ENCODE measurements at regions not wholly inside any gene's neighbourhood (a gene's known extent, or its start where the extent isn't known, plus 50 kb on each side); places are given as distances from the start of the nearest gene placed in this dataset.

DNA sequence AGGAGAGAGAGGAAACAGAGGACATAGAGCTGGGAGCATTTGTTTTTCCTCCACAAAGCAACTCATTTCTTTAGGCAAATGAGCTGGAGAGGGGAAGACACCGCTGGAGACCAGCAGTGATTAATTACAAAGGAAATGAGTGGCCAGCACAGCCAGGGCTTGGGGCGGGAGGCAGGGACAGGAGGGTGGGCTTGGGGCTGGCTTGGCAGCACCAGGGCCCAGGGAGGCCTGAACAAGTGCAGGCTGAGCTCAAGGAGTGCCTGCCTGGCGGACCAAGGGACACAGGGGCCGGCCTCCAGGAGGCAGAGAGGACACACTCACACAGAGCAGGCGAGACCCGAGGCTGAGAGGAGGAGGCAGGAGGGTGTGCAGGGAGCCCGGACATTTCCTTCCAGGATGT, 149.0 kb upstream of the UNC5B start:
- no peak for DNase-seq (ENCODE audit: low read depth)
- TF ChIP-seq, protein P1, sequence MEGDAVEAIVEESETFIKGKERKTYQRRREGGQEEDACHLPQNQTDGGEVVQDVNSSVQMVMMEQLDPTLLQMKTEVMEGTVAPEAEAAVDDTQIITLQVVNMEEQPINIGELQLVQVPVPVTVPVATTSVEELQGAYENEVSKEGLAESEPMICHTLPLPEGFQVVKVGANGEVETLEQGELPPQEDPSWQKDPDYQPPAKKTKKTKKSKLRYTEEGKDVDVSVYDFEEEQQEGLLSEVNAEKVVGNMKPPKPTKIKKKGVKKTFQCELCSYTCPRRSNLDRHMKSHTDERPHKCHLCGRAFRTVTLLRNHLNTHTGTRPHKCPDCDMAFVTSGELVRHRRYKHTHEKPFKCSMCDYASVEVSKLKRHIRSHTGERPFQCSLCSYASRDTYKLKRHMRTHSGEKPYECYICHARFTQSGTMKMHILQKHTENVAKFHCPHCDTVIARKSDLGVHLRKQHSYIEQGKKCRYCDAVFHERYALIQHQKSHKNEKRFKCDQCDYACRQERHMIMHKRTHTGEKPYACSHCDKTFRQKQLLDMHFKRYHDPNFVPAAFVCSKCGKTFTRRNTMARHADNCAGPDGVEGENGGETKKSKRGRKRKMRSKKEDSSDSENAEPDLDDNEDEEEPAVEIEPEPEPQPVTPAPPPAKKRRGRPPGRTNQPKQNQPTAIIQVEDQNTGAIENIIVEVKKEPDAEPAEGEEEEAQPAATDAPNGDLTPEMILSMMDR (conservative IDR thresholded peaks at IDR 0.05; ENCODE audit: low read depth, low read length), result no peak
- no peak overlapping the region for H3K4me3 ChIP-seq (ENCODE audit: low read depth, low read length)

DNA sequence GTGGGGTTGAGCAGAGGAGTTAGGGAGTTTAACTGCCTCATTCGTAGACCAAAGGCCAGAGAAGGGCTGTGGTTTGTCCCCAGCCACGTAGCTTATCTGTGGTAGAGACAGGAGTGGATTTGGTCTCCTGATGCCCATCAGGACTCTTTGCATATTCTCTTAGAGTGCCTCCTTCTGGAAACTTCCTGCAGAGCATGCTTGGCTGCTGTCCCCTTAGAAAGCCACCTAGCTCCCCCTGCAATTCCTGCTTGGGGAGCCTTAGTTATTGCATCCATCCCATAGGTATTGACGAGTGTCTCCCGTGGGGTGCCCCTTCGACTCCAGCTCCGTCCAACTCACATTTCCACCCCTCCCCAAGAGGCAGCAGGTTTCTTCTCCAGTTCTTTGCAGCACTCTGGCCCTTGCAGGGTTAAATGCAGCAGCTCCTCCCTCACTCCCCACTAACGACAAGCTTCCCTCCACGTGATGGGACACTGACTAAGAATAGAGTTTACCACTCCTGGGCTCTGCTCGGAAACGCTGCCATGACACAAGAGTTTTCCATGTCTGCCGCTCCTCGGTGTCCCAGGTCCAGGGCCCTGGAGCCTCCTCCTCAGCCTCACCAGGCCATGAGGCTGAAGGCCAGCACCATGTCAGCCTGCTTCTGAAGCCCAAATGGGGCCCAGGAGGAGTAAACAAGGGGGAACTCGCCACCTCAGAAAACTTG, 147.8 kb upstream of the UNC5B start:
- no peak for DNase-seq (ENCODE audit: low read depth)
- TF ChIP-seq, protein P1 (conservative IDR thresholded peaks at IDR 0.05; ENCODE audit: low read depth, low read length), result peak; percentile 54
- no peak overlapping the region for H3K4me3 ChIP-seq (ENCODE audit: low read depth, low read length)

DNA sequence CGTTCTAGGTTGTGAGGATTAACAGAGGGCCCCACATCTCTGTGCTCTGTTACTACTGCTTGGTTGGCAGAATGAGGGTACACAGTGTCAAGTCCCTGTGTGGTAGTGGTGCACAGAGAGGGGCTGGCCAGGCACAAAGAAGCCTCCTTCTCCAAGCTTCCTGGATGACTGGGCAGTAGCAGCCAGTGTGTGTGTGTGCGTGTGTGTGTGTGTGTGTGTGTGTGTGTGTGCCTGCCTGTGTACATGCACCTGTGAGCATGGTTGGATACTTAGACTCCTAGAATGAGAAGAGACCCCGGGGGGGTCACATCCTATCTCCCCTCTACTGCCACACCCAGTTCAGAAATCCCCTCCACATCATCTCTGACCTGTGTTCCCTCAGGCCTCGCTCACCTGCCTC, 146.7 kb upstream of the UNC5B start:
- no peak overlapping the region for H3K4me3 ChIP-seq (ENCODE audit: low read depth, low read length)
- TF ChIP-seq, protein P1 (conservative IDR thresholded peaks at IDR 0.05; ENCODE audit: low read depth, low read length), result no peak
- DNase-seq (ENCODE audit: low read depth), result no peak

DNA sequence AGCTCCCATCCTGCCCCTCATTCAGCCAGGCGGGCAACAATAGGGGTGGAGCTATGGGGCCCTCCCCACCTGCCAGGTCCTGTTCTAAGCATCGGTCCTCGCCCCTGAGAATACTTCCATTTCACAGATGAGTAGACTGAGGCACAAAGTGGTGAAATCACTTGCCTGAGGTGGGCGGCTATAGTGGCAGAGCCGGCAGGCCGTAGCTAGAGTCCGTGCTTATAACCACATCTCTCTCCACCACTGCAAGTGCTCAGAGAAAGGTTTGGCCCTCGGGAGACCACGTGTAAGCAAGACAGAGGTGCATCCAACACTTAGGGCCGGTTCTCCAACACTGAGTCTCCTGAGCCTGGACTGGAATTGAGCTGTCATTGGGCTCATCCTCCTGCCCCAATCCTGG, 145.8 kb upstream of the UNC5B start:
- TF ChIP-seq, protein P1 (conservative IDR thresholded peaks at IDR 0.05; ENCODE audit: low read depth, low read length), result no peak
- DNase-seq (ENCODE audit: low read depth), result no peak
- H3K4me3 ChIP-seq (ENCODE audit: low read depth, low read length), result no peak overlapping the region

DNA sequence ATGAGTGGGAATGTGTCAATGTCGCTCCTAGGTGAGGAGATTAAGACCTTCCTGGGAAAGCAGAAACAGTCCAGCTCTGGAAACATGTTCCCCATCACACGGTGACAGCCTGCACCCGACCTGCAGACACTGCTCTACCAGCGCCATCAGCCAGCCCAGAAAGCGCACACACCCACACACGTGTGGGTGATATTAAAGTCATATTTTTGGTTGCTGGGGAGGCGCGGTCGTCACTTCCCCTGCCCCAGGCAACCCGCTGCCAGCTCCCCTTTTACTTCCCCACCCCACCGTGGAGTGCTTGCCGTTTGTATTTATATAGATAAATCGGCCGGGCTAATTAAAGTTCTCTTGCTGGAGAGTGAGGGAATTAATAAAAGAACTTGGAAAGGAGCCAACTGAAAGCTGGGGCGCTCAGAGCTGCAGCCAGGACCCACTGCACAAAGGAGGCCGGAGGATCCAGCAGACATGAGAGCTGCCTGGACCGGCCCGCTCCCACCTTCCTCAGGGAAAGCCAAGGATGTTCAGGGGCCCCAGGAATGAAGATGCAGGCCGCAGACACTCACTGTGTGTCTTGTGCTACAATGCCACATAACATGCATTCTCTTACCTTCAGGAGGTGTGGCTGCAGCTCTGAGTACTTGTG, 145.2 kb upstream of the UNC5B start:
- TF ChIP-seq, protein P1 (conservative IDR thresholded peaks at IDR 0.05; ENCODE audit: low read depth, low read length), result no peak
- no peak overlapping the region for H3K4me3 ChIP-seq (ENCODE audit: low read depth, low read length)
- DNase-seq (ENCODE audit: low read depth), result no peak

DNA sequence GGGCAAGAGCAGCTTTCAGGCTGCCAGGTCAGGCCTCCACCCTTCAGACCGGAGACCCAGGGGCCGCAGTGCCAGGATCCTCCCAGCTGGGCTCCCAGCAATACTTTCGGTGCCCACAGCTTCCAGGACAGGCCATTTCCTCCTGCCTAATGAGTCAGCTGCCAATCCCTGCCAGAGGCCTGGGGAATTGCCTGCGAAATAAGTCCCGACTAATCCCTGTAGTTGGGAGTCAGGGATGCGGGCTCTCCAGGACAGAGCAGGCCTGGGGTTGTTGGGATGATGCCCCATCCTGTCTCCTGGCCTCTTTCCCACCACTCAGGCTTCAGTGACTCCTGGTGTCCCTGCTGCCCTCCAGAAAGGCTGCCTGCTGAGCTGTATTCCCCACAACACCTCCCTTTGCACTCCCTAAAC, 143.5 kb upstream of the UNC5B start:
- no peak for DNase-seq (ENCODE audit: low read depth)
- TF ChIP-seq, protein P1 (conservative IDR thresholded peaks at IDR 0.05; ENCODE audit: low read depth, low read length), result no peak

More for the DNA sequence above, 143.5 kb upstream of the UNC5B start:
- H3K4me3 ChIP-seq (ENCODE audit: low read depth, low read length), result no peak overlapping the region
